ENCODE measurements at regions not wholly inside any gene's neighbourhood (a gene's known extent, or its start where the extent isn't known, plus 50 kb on each side); places are given as distances from the start of the nearest gene placed in this dataset.

- H3K9me2 ChIP-seq (ENCODE audit: low read depth, low read length) = no peaks in the 10 kb centered on the region
- H3K36me3 ChIP-seq (ENCODE audit: insufficient read depth, low read length) = no peaks in the 10 kb centered on the region
- H3K27ac ChIP-seq (ENCODE audit: low read depth, low read length, poor library complexity, severe bottlenecking) = no peak overlapping the region
- H3K27me3 ChIP-seq (ENCODE audit: insufficient read depth, low read length) = no peaks in the 10 kb centered on the region
- no peaks in the 10 kb centered on the region for H3K4me1 ChIP-seq (ENCODE audit: insufficient read depth, low read length, severe bottlenecking)
- no peak overlapping the region for H2AFZ ChIP-seq (ENCODE audit: low read length)
- TF ChIP-seq CTCF (IDR thresholded peaks at IDR 0.05; ENCODE audit: low read length) (no peak), EZH2 (IDR thresholded peaks at IDR 0.05; ENCODE audit: borderline replicate concordance, low read length) (no peak)
- H3K79me2 ChIP-seq (ENCODE audit: insufficient read depth, low read length) = no peaks in the 10 kb centered on the region
- no peaks in the 10 kb centered on the region for H4K20me1 ChIP-seq (ENCODE audit: insufficient read depth, low read length)
- H3K4me2 ChIP-seq (ENCODE audit: low read length) = no peak overlapping the region
- H3F3A ChIP-seq (ENCODE audit: insufficient read depth, low read length) = no peaks in the 10 kb centered on the region
- H3K9ac ChIP-seq (ENCODE audit: low read length) = no peak overlapping the region
- no peaks in the 10 kb centered on the region for H3K9me3 ChIP-seq (ENCODE audit: low read length)
- no peak overlapping the region for H3K4me3 ChIP-seq (ENCODE audit: low read depth, low read length, poor library complexity, severe bottlenecking)
These were observed 307.7 kb upstream of the PKN2 start for GRCh38 chr1:88376421-88376820.

GRCh38 chr1:88378560-88378959, 305.5 kb upstream of the PKN2 start:
- Histone ChIP-seq H3F3A (ENCODE audit: insufficient read depth, low read length) (no peaks in the 10 kb centered on the region), H3K36me3 (ENCODE audit: insufficient read depth, low read length) (no peaks in the 10 kb centered on the region)
- TF ChIP-seq CTCF (IDR thresholded peaks at IDR 0.05; ENCODE audit: low read length) (no peak), EZH2 (IDR thresholded peaks at IDR 0.05; ENCODE audit: borderline replicate concordance, low read length) (no peak)

GRCh38 chr1:88394958-88395357, 289.1 kb upstream of the PKN2 start:
- Histone ChIP-seq H3K27ac (ENCODE audit: low read depth, low read length, poor library complexity, severe bottlenecking) (no peak overlapping the region), H3K36me3 (ENCODE audit: insufficient read depth, low read length) (no peaks in the 10 kb centered on the region), H3K9me2 (ENCODE audit: low read depth, low read length) (no peaks in the 10 kb centered on the region), H3K9me3 (ENCODE audit: low read length) (no peaks in the 10 kb centered on the region), H3K79me2 (ENCODE audit: insufficient read depth, low read length) (no peaks in the 10 kb centered on the region), H3F3A (ENCODE audit: insufficient read depth, low read length) (no peaks in the 10 kb centered on the region), H2AFZ (ENCODE audit: low read length) (no peak overlapping the region), H3K9ac (ENCODE audit: low read length) (no peak overlapping the region), H4K20me1 (ENCODE audit: insufficient read depth, low read length) (no peaks in the 10 kb centered on the region), H3K27me3 (ENCODE audit: insufficient read depth, low read length) (no peaks in the 10 kb centered on the region), H3K4me2 (ENCODE audit: low read length) (no peak overlapping the region), H3K4me1 (ENCODE audit: insufficient read depth, low read length, severe bottlenecking) (no peaks in the 10 kb centered on the region), H3K4me3 (ENCODE audit: low read depth, low read length, poor library complexity, severe bottlenecking) (no peak overlapping the region)
- no peak for TF ChIP-seq EZH2 (IDR thresholded peaks at IDR 0.05; ENCODE audit: borderline replicate concordance, low read length)
- no peak for TF ChIP-seq CTCF (IDR thresholded peaks at IDR 0.05; ENCODE audit: low read length)

More at GRCh38 chr1:88378560-88378959, 305.5 kb upstream of the PKN2 start:
- no peak overlapping the region for H3K9ac ChIP-seq (ENCODE audit: low read length)
- no peaks in the 10 kb centered on the region for H3K27me3 ChIP-seq (ENCODE audit: insufficient read depth, low read length)
- H3K9me2 ChIP-seq (ENCODE audit: low read depth, low read length) = no peaks in the 10 kb centered on the region
- no peaks in the 10 kb centered on the region for H3K9me3 ChIP-seq (ENCODE audit: low read length)
- no peaks in the 10 kb centered on the region for H3K4me1 ChIP-seq (ENCODE audit: insufficient read depth, low read length, severe bottlenecking)
- H3K4me2 ChIP-seq (ENCODE audit: low read length) = no peak overlapping the region
- no peak overlapping the region for H2AFZ ChIP-seq (ENCODE audit: low read length)
- no peaks in the 10 kb centered on the region for H4K20me1 ChIP-seq (ENCODE audit: insufficient read depth, low read length)
- H3K27ac ChIP-seq (ENCODE audit: low read depth, low read length, poor library complexity, severe bottlenecking) = no peak overlapping the region
- no peaks in the 10 kb centered on the region for H3K79me2 ChIP-seq (ENCODE audit: insufficient read depth, low read length)
- H3K4me3 ChIP-seq (ENCODE audit: low read depth, low read length, poor library complexity, severe bottlenecking) = no peak overlapping the region

Measured in OCI-LY1 (cell line).